Adrenal gland (tissue), 9 donors: ENCODE measurements at regions not wholly inside any gene's neighbourhood (a gene's known extent, or its start where the extent isn't known, plus 50 kb on each side); places are given as distances from the start of the nearest gene placed in this dataset.

ENCODE experiments used
- DNase-seq, 7 donors: peaks; one replicate each; pipeline ENCODE4 v3.0.0-alpha.2; 2019 to 2020
- H3K27ac ChIP-seq, 5 donors: fragments of 200-600 bp; sonication (generic) in 4 of 5; 1 replicate in 3 of 5; 2 replicates in 2 of 5; pipeline versions ENCODE4 v1.5.1 to v1.8.0; 2016 to 2020; ENCODE audit warnings: mild to moderate bottlenecking in 1 of 5
- H3K27me3 ChIP-seq: fragments of 200-600 bp; 2 replicates; pipeline ENCODE4 v1.8.0; 2021
- H3K36me3 ChIP-seq, 2 donors: fragments of 200-600 bp; replicated peaks in 1 of 2; 1 replicate in 1 of 2; 2 replicates in 1 of 2; pipeline versions ENCODE4 v1.5.1 to v1.8.0; 2018 to 2022
- H3K4me1 ChIP-seq, 2 donors: fragments of 200-600 bp; replicated peaks in 1 of 2; 1 replicate in 1 of 2; 2 replicates in 1 of 2; pipeline versions ENCODE4 v1.5.1 to v1.8.0; 2018 to 2021
- H3K4me3 ChIP-seq, 4 donors: fragments of 200-600 bp; sonication (generic) in 3 of 4; one replicate each; pipeline ENCODE4 v1.5.1; 2016 to 2018
- H3K9me3 ChIP-seq, 3 donors: fragments of 200-600 bp; sonication (generic) in 1 of 3; replicated peaks in 1 of 3; 1 replicate in 2 of 3; 2 replicates in 1 of 3; pipeline versions ENCODE4 v1.5.1 to v1.8.0; 2016 to 2021
- POLR2A ChIP-seq, 2 donors: fragments of 450-650 bp; IDR thresholded peaks; one replicate each; pipeline ENCODE4 v1.6.1; 2017; ENCODE audit warnings: antibody characterized with exemption in 2 of 2, mild to moderate bottlenecking in 2 of 2, moderate library complexity in 1 of 2
- WGBS, 4 donors: extraction: QIAGEN DNeasy Blood & Tissue Kit in 2 of 4; methylation state at CpG; one replicate each; pipeline versions ENCODE4 v1.1.5 to v1.1.7; 2013 to 2017; 5-methylcytosine and 5-hydroxymethylcytosine counted together
- intact Hi-C, 2 donors: fragments of 100-400 bp; cut with DNase I; formaldehyde crosslinking; loops; one replicate each; pipeline versions ENCODE4 v1.14.1 to v1.15.0; 2022 to 2023
- TF ChIP-seq, protein P1 (sequence below), 6 experiments: fragments of 450-650 bp in 4 of 6; fragments of 200-600 bp in 2 of 6; sonication (generic) in 1 of 6; IDR thresholded peaks; 1 replicate in 5 of 6; 2 replicates in 1 of 6; pipeline versions ENCODE4 v1.5.1 to v1.8.0; 2016 to 2021; ENCODE audit warnings: antibody characterized with exemption in 6 of 6, mild to moderate bottlenecking in 2 of 6, moderate library complexity in 1 of 6
- donor health status: healthy with polysubstance abuse.
- donor health status: Bipolar disorder and iron deficiency.
- donor health status: DM: yes; HTN: yes; CAD: no.
- donor health status: DM: no; HTN: no; CAD: no.
- donor health status: DM: no; HTN: no; CAD: no.

GRCh38 chr5:54655266-54655665 lies 137.7 kb downstream of the SNX18 start:
- 56 to 85% (median 68%) methylated on average over 1 of the region's 1 CpG for WGBS, 4 donors
- Histone ChIP-seq H3K36me3 (no peaks in the 10 kb centered on the region), H3K4me1 (peaks cover 0 to 5% of the 10 kb centered on the region in 2 donors), H3K9me3 (no peaks in the 10 kb centered on the region), H3K27ac (no peak overlapping the region), H3K27me3 (no peaks in the 10 kb centered on the region), H3K4me3 (no peak overlapping the region)
- intact Hi-C loops, result no loop called here
- no peak for TF ChIP-seq POLR2A (IDR thresholded peaks at IDR 0.05)
- TF ChIP-seq, protein P1, sequence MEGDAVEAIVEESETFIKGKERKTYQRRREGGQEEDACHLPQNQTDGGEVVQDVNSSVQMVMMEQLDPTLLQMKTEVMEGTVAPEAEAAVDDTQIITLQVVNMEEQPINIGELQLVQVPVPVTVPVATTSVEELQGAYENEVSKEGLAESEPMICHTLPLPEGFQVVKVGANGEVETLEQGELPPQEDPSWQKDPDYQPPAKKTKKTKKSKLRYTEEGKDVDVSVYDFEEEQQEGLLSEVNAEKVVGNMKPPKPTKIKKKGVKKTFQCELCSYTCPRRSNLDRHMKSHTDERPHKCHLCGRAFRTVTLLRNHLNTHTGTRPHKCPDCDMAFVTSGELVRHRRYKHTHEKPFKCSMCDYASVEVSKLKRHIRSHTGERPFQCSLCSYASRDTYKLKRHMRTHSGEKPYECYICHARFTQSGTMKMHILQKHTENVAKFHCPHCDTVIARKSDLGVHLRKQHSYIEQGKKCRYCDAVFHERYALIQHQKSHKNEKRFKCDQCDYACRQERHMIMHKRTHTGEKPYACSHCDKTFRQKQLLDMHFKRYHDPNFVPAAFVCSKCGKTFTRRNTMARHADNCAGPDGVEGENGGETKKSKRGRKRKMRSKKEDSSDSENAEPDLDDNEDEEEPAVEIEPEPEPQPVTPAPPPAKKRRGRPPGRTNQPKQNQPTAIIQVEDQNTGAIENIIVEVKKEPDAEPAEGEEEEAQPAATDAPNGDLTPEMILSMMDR (IDR thresholded peaks at IDR 0.05), result no peak
- no peak for DNase-seq

DNA sequence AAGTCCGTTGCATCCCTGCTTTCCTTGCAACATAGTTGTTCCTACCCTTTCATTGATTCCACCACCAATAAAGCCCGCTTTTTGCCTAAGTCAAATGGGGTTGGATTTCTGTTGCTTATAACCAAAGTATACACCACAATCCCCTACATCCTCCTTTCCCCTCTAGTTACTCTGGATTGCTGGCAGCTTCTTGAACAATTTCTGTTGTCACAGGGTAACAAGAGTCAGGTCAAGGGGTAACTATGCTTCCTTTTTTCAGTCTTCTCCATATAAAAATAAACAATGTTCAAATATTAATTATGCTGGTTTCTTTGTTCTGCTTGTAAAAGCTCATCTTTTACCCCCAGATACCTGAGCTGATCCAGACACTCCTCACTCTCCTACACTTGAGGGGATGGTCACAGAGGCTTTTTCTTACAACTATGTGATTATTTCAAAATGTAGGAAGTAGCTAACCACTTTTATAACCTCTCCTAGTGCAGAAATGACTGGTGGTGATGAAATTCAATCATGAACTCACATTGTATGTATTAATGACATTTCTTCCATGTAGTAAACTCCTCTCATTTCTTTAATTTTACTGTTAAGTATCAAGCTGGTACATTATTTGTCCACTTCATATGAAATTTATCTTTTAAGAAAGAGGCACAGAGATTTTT lies 136.5 kb downstream of the SNX18 start:
- Histone ChIP-seq H3K4me1 (peaks cover 0 to 5% of the 10 kb centered on the region in 2 donors), H3K27ac (no peak overlapping the region), H3K4me3 (no peak overlapping the region), H3K36me3 (no peaks in the 10 kb centered on the region), H3K9me3 (no peaks in the 10 kb centered on the region), H3K27me3 (no peaks in the 10 kb centered on the region)
- 76 to 91% (median 82%) methylated on average over 2 of the region's 2 CpGs for WGBS, 4 donors
- TF ChIP-seq, protein P1 (IDR thresholded peaks at IDR 0.05), result no peak
- no peak for TF ChIP-seq POLR2A (IDR thresholded peaks at IDR 0.05)
- no peak for DNase-seq
- intact Hi-C loops, result no loop called here

- Histone ChIP-seq H3K27ac (no peak overlapping the region), H3K36me3 (no peaks in the 10 kb centered on the region), H3K4me3 (no peak overlapping the region), H3K9me3 (no peaks in the 10 kb centered on the region), H3K27me3 (no peaks in the 10 kb centered on the region), H3K4me1 (peaks cover 0 to 14% of the 10 kb centered on the region in 2 donors)
- DNase-seq, result peak; percentile 31 to 83 (median 70)
- intact Hi-C loops, result no loop called here
- 38 to 52% (median 48%) methylated on average over 5 to 6 of the region's 6 CpGs for WGBS, 4 donors
- TF ChIP-seq, protein P1 (IDR thresholded peaks at IDR 0.05), result no peak
- TF ChIP-seq POLR2A (IDR thresholded peaks at IDR 0.05), result no peak
These were observed 134.0 kb downstream of the SNX18 start for GRCh38 chr5:54651482-54652076.

DNA sequence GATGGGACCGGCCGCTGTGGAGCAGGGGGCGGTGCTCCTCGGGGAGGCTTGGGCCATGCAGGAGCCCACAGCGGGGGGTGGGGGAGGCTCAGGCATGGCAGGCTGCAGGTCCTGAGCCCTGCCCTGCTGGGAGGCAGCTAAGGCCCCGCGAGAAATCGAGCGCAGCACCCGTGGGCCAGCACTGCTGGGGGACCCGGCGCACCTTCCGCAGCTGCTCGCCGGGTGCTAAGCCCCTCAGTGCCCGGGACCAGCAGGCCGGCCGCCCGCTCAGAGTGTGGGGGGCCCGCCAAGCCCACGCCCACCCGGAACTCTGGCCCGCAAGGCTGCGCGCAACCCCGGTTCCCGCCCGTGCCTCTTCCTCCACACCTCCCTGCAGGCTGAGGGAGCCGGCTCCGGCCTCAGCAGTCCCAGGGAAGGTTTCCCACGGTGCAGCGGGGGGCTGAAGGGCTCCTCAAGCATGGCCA lies 131.5 kb downstream of the SNX18 start:
- intact Hi-C loops, result no loop called here
- Histone ChIP-seq H3K4me3 (no peak overlapping the region), H3K27ac (no peak overlapping the region), H3K4me1 (peaks cover 0 to 25% of the 10 kb centered on the region in 2 donors), H3K27me3 (no peaks in the 10 kb centered on the region), H3K9me3 (no peaks in the 10 kb centered on the region), H3K36me3 (no peaks in the 10 kb centered on the region)
- no peak for TF ChIP-seq POLR2A (IDR thresholded peaks at IDR 0.05)
- TF ChIP-seq, protein P1 (IDR thresholded peaks at IDR 0.05), result no peak
- 95 to 99% (median 96%) methylated on average over 16 to 32 of the region's 32 CpGs for WGBS, 4 donors
- no peak for DNase-seq
